Smooth muscle cell of the brain vasculature (primary cell): ENCODE measurements at regions not wholly inside any gene's neighbourhood (a gene's known extent, or its start where the extent isn't known, plus 50 kb on each side); places are given as distances from the start of the nearest gene placed in this dataset.
A peak's percentile ranks its signal among the peaks of the same experiment; 100 is the strongest.
"Not testable (repeated sequence)": the region's sequence is repeated elsewhere in the genome, so short reads cannot be mapped to it uniquely, and the experiment has no call there.

Source experiments
- DNase-seq: peaks from one replicate; pipeline ENCODE4 v3.0.0-alpha.2; 2012; ENCODE audit warnings: low read depth, low spot score

- not testable (repeated sequence) for DNase-seq
These were observed 249.7 kb upstream of the RBMS3 start for GRCh38 chr3:29031175-29031574.

- DNase-seq = no peak
These were observed 247.4 kb upstream of the RBMS3 start for GRCh38 chr3:29033511-29033910.

- no peak for DNase-seq
These were observed 230.7 kb upstream of the RBMS3 start for GRCh38 chr3:29050155-29050554.

GRCh38 chr3:29057326-29057725, 223.5 kb upstream of the RBMS3 start:
- no peak for DNase-seq

GRCh38 chr3:29064085-29064484, 216.8 kb upstream of the RBMS3 start:
- no peak for DNase-seq

GRCh38 chr3:29065211-29065785, 215.6 kb upstream of the RBMS3 start:
- peak; percentile 99 for DNase-seq

GRCh38 chr3:29067007-29067406, 213.9 kb upstream of the RBMS3 start:
- no peak for DNase-seq

GRCh38 chr3:29070959-29071634, 209.8 kb upstream of the RBMS3 start:
- no peak for DNase-seq

GRCh38 chr3:29072611-29073010, 208.3 kb upstream of the RBMS3 start:
- no peak for DNase-seq

GRCh38 chr3:29077356-29077755, 203.5 kb upstream of the RBMS3 start:
- DNase-seq = no peak

GRCh38 chr3:29079358-29079757, 201.5 kb upstream of the RBMS3 start:
- DNase-seq = no peak

GRCh38 chr3:29080967-29081366, 199.9 kb upstream of the RBMS3 start:
- DNase-seq = no peak

GRCh38 chr3:29083081-29083480, 197.8 kb upstream of the RBMS3 start:
- DNase-seq = no peak

GRCh38 chr3:29083676-29084075, 197.2 kb upstream of the RBMS3 start:
- DNase-seq = peak; percentile 49

- no peak for DNase-seq
These were observed 192.3 kb upstream of the RBMS3 start for GRCh38 chr3:29088579-29088978.

GRCh38 chr3:29090912-29091597, 189.8 kb upstream of the RBMS3 start:
- DNase-seq = no peak

- DNase-seq = no peak
These were observed 189.2 kb upstream of the RBMS3 start for GRCh38 chr3:29091599-29092189.

GRCh38 chr3:29092348-29092747, 188.5 kb upstream of the RBMS3 start:
- DNase-seq = no peak

- peak; percentile 12 for DNase-seq
These were observed 181.6 kb upstream of the RBMS3 start for GRCh38 chr3:29099296-29099695.

GRCh38 chr3:29099775-29100174, 181.1 kb upstream of the RBMS3 start:
- no peak for DNase-seq

- no peak for DNase-seq
These were observed 180.6 kb upstream of the RBMS3 start for GRCh38 chr3:29100292-29100691.

- DNase-seq = peak; percentile 77
These were observed 152.9 kb upstream of the RBMS3 start for GRCh38 chr3:29128001-29128400.

- DNase-seq = no peak
These were observed 143.3 kb upstream of the RBMS3 start for GRCh38 chr3:29137601-29138000.
